ENCODE measurements at regions not wholly inside any gene's neighbourhood (a gene's known extent, or its start where the extent isn't known, plus 50 kb on each side); places are given as distances from the start of the nearest gene placed in this dataset.

- DNase-seq: no peak
Observed at GRCh38 chr11:70661761-70662501, 263.6 kb downstream of the CTTN start.

DNA sequence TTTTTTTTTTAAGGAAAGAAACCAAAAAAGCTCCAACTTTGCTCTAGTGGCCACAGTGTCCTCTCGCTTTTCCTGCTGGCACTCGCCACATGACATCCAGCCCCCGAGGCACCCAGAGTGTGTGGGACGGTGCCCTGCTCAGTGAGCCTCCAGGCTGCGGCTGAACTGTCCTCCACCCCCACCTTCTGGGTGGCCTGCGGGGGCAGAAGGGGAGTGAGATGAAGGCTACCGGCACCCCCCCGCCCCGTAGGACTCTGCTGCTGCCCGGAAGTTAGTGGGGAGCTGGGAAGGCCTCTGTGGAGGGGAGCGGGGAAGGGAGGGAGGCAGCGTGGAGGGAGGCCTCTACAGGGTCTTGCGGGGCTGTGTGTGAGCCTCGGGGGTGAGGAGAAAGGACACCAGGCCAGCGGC lies 264.4 kb downstream of the CTTN start:
- no peak for DNase-seq

GRCh38 chr11:70663815-70664214 lies 265.5 kb downstream of the CTTN start:
- no peak for DNase-seq

- no peak for DNase-seq
Observed at GRCh38 chr11:70666311-70666710, 268.0 kb downstream of the CTTN start.

- no peak for DNase-seq
Observed at GRCh38 chr11:70667767-70668166, 269.4 kb downstream of the CTTN start.

DNA sequence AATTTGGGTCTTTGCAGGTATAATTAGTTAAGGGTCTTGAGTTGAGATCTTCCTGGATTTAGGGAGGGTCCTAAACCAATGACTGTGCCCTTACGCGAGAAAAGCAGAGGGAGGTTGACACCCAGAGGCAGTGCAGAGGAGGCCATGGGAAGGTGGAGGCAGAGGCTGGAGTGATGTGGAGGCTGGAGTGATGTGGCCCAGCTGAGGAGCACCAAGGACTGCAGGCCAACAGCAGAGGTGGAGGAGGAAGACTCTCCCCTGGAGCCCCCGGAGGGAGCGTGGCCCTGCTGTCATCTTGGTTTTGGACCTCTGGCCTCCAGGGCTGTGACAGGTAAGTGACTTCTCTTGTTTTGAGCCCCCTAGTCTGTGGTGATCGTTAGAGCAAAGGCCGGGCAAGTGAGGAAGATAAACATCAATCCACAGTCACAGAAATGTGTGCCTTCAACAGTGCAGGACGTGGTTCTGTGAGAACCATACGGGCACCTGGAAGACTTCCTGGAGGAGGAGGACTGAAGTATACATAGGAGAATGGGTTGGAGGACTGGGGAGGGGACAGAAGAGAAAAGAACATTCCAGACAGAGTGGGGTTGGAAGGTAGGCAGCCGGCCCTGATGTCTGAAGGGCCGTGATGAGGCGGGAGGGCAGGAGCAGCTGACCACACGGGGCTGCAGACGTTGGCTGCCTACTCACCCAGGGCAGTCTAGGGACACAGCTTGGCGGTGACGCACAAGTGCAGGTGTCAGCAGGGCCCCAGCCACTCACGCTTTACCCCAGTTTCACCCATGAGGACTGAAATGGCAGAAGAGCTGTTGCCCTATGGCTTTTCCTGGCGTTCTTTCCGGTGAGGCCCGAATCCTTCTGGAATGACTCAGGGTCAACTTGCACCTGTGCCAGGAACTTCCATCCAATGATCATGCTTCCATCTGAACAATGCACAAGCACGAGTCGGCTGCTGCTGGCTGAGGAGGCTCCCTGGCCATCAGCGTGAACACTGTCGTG lies 270.2 kb downstream of the CTTN start:
- DNase-seq: no peak

DNA sequence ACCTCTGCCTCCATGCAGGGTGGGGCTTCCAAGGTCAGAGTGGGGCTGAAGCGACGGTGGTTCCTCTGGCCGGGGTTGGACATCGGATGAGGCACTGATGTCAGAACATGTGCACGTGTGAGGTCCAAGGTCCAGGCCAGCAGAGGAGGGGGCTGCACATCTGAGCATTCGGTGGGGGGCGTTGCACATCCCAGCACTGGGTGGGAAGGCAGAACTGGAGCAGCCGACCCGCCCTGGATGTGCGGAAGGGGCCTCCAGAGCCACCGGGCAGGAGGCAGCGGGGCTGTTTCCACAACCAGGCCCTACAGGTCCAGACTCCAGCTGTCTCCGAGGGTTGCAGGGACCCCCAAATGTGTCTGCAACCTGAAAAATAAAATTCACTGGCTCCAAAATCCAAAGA lies 271.0 kb downstream of the CTTN start:
- no peak for DNase-seq

- DNase-seq: no peak
Observed at GRCh38 chr11:70669871-70670675, 271.7 kb downstream of the CTTN start.

DNA sequence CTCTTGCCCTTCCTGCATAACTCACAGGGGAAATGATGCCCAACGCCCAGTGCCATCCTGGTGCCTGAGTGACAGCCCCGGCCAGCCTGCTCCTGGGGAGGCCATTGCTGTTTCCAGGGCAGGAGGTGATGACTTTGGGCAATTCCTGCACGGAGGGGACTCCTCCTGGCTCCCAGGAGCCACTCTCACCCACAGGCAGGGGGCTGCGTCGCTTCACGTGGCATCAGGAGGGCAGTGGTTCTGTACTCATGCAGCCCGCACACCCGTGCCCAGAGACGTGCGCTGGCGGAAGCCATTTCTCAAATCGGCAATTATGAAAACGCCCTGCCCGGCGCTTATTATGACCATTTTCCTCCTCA lies 272.3 kb downstream of the CTTN start:
- DNase-seq: no peak

DNA sequence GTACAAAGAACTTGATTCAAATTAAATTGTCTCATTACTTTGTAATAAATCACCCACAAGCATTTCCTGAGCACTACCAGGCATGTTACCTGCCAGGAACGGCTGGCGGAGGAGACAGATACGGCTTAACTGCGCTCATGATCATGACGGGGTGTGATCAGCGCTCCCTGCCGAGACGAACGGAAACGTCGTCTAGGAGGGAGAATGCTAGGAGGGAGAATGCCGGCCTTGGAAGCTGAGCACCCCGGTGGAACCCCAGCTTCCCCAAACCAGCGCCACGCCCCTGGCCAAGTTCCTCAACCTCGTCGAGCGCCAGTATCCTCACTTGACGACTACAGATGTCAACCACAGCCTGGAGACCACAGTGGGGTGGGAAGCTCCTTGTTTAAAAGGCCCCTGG lies 272.8 kb downstream of the CTTN start:
- DNase-seq: no peak

- DNase-seq: no peak
Observed at GRCh38 chr11:70671611-70672010, 273.3 kb downstream of the CTTN start.

DNA sequence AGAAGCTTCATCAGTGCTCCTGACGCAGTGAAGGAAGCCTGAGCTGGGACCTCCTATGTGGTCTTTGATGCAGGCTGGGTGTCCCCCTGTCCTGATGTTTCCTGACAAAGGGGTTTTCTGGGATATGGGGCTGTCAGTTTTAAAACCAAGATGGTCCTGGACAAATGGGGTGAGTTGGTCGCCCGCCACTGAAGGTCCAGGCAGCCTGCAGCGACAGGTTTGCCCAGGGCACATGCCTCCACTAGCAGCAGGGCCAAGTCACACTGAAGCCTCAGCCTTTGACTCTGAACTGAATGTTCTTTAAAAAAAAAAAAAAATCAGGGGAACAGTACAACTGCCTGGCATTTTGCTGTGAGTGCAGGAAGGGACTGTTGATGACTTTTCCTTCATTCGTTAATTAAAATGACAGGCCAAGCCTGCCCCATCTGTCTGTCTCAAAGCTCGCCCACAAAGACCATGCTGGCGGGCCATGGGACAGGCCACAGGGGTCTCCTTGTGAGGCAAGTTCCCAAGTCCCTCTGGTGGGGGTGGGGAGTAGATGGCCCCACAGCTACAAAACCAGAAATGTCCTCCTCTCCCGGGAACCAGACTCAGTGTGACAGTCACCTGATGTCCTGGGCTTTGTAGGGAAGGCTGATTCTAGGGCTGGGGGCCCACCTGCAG lies 274.8 kb downstream of the CTTN start:
- no peak for DNase-seq

GRCh38 chr11:70674605-70675004 lies 276.3 kb downstream of the CTTN start:
- DNase-seq: no peak

- no peak for DNase-seq
Observed at GRCh38 chr11:70675697-70676374, 277.5 kb downstream of the CTTN start.

DNA sequence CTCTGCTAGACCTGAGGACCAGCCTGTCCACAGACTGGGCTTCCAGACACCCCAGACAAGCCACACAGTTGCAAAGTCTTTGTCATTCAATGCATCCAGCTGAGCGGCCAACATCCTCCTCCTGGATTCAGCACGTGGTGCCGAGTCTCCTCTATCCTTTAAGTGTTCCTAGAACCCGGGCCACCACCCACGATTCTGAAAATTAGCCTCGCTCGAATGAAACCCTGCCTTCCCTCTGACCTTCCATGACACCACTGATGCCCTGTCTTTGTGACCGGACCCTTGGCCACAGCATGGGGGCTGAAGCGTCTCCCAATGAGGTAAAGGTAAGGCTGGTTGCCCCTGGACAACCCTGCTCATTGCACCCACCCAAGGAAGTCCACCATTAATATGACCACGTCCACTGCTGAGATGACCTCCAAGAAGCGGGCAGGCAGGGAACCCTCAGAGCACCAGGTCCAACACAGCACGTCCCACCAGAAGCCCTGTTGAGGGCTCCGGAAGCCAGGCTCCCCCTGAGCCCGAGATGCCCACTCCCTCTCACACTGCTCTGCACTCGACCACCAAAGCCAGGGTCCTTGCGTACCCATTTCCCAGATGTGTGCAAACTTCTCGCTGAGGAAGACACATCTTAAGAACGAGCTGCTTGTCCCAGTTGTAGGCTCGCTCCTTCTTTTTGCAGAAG lies 279.0 kb downstream of the CTTN start:
- no peak for DNase-seq

DNA sequence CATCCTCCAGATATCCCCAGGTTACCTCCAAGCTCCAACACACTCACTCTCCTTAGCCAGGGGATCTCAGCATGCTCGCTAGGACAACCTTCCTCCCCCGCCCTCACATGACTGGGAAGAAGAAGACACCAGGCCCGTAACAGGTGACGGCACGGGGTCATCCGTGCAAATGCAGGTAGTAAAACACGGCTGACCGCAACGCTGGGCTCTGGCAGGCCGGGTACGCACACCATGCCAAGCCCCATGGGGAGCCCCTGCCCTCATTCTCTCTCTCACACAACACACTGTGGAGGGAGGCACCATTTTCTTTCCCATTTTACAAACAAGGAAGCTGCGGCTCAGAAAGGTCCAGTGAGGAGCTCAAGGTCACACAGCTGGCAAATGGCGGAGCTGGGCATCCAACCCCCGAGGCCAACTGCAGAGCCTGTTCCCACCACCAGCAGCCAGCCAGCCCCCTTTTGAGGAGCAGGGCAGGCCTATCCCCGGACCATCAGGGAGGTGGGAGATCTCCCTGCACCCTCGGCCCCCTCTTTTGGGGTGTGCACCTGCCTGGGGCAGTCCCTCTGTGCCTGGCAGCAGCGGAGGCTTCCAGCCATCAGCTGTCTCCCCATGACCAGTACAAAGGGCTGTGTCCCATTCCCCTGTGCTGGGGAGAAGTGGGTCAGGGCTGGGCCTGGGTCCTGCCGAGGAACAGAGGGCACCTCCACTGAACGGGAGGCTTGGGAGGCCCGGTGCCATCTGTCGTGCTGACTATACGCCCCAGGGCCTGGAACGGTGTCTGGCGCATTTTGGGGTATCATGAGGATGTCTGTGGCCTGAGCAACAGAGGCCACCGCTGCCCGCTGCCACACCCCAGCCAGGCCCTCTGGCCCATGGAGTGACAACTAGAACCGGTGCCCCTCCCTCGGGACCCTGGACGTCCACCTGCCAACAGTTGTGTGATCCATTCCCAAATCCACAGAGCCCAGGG lies 280.9 kb downstream of the CTTN start:
- no peak for DNase-seq

DNA sequence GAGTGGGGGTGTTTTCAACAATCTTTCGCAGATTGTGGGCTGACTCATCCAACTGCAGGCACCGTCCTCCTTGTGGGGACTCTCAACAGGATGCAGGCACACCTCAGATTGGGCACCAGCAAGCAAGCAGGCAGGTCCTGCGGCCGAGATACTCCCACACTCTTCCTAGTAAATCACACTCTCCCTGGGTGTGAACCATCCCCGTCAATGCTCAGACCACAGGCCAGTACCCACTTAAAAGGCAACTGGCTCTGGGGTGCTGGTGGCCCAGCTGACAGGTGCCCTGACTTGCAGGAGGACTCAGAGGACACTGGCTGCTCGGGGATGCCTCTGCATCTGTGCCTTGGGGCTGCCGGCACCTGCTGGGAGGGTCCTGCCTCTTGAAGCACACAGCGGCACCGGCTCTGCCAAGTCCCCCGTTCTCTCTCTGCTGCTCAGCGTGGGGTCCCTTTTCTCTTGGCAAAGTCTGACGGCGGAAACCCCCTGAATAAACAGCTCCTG lies 282.5 kb downstream of the CTTN start:
- DNase-seq: no peak

- DNase-seq: no peak
Observed at GRCh38 chr11:70682056-70682455, 283.7 kb downstream of the CTTN start.

- DNase-seq: no peak
Observed at GRCh38 chr11:70682760-70683159, 284.4 kb downstream of the CTTN start.

GRCh38 chr11:70687716-70688115 lies 289.4 kb downstream of the CTTN start:
- DNase-seq: no peak

Measured in activated gamma-delta T cell (primary cell).